ENCODE measurements at regions not wholly inside any gene's neighbourhood (a gene's known extent, or its start where the extent isn't known, plus 50 kb on each side); places are given as distances from the start of the nearest gene placed in this dataset.

- no peak overlapping the region for H3K4me2 ChIP-seq (ENCODE audit: insufficient read depth, low read length)
- no peak for TF ChIP-seq ZC3H11A (IDR thresholded peaks at IDR 0.05; ENCODE audit: low read depth, low read length)
- no peak for TF ChIP-seq PPARD (CRISPR knock-in tag; IDR thresholded peaks at IDR 0.05)
- TF ChIP-seq TCF15 (CRISPR knock-in tag; IDR thresholded peaks at IDR 0.05) = no peak
- no peak for TF ChIP-seq ZNF3 (CRISPR knock-in tag; IDR thresholded peaks at IDR 0.05)
- TF ChIP-seq, protein P1, sequence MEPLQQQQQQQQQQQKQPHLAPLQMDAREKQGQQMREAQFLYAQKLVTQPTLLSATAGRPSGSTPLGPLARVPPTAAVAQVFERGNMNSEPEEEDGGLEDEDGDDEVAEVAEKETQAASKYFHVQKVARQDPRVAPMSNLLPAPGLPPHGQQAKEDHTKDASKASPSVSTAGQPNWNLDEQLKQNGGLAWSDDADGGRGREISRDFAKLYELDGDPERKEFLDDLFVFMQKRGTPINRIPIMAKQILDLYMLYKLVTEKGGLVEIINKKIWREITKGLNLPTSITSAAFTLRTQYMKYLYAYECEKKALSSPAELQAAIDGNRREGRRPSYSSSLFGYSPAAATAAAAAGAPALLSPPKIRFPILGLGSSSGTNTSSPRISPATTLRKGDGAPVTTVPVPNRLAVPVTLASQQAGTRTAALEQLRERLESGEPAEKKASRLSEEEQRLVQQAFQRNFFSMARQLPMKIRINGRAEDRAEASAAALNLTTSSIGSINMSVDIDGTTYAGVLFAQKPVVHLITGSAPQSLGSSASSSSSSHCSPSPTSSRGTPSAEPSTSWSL (CRISPR knock-in tag; IDR thresholded peaks at IDR 0.05; ENCODE audit: borderline replicate concordance) = no peak
- no peak for TF ChIP-seq YBX1 (IDR thresholded peaks at IDR 0.05)
- TF ChIP-seq SP1 (CRISPR knock-in tag; IDR thresholded peaks at IDR 0.05) = no peak
- TF ChIP-seq CBFB (CRISPR knock-in tag; IDR thresholded peaks at IDR 0.05) = no peak
- TF ChIP-seq BDP1 (IDR thresholded peaks at IDR 0.05; ENCODE audit: insufficient read depth, insufficient read length) = no peak
- no peak for TF ChIP-seq NFE2L1 (tag; IDR thresholded peaks at IDR 0.05; ENCODE audit: borderline replicate concordance, low read depth)
- no peak for TF ChIP-seq BCLAF1 (IDR thresholded peaks at IDR 0.05; ENCODE audit: borderline replicate concordance in 1 of 2, control insufficient read depth in 1 of 2, low read depth in 2 of 2, low read length in 1 of 2)
- no peak for TF ChIP-seq HIVEP1 (CRISPR knock-in tag; IDR thresholded peaks at IDR 0.05)
- TF ChIP-seq, protein P2, sequence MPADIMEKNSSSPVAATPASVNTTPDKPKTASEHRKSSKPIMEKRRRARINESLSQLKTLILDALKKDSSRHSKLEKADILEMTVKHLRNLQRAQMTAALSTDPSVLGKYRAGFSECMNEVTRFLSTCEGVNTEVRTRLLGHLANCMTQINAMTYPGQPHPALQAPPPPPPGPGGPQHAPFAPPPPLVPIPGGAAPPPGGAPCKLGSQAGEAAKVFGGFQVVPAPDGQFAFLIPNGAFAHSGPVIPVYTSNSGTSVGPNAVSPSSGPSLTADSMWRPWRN (IDR thresholded peaks at IDR 0.05; ENCODE audit: low read depth) = no peak
- no peaks in the 10 kb centered on the region for H3K4me1 ChIP-seq (replicated peaks in 1 of 2; ENCODE audit: control insufficient read depth in 2 of 2, insufficient read depth in 2 of 2, low read length in 2 of 2)
- H3K27me3 ChIP-seq (ENCODE audit: control insufficient read depth in 2 of 2, insufficient read depth in 2 of 2, low read length in 2 of 2) = no peaks in the 10 kb centered on the region
- POLR2A ChIA-PET = no interaction called here
- no peaks in the 10 kb centered on the region for H3K36me3 ChIP-seq (ENCODE audit: control insufficient read depth, insufficient read depth, low read length)
- no peaks in the 10 kb centered on the region for H3K9me3 ChIP-seq (replicated peaks; ENCODE audit: control insufficient read depth, insufficient read depth, low read depth, low read length)
- no peak overlapping the region for H3K9ac ChIP-seq (ENCODE audit: insufficient read depth in 1 of 2, low read depth in 2 of 2, low read length in 2 of 2)
- no peaks in the 10 kb centered on the region for H4K20me1 ChIP-seq (replicated peaks; ENCODE audit: control insufficient read depth, insufficient read depth, low read length)
- FAIRE-seq (no peak), ATAC-seq (no peak), DNase-seq (ENCODE audit: extremely low read depth in 1 of 4, low spot score in 3 of 4) (no peak)
- no peak overlapping the region for H2AFZ ChIP-seq (ENCODE audit: low read depth, low read length)
- in situ Hi-C loops (cut with MboI) (no loop called here), intact Hi-C loops (cut with micrococcal nuclease) (no loop called here)
- H3K9me1 ChIP-seq (ENCODE audit: control insufficient read depth, insufficient read depth, low read length) = no peaks in the 10 kb centered on the region
- H3K4me3 ChIP-seq = no peak overlapping the region
- CTCF ChIA-PET (ENCODE audit: low intra/inter-chr PET ratio) = no interaction called here
- no peaks in the 10 kb centered on the region for H3K79me2 ChIP-seq (ENCODE audit: control insufficient read depth, insufficient read depth, low read length)
- BruUV-seq (replicated peaks) = no TSS peak
- no peak overlapping the region for H3K27ac ChIP-seq (ENCODE audit: extremely low read depth, low read depth, low read length)
These were observed 679.8 kb upstream of the ADAMTS5 start for GRCh38 chr21:27646691-27647090.
